GM12875 (cell line): ENCODE measurements at regions not wholly inside any gene's neighbourhood (a gene's known extent, or its start where the extent isn't known, plus 50 kb on each side); places are given as distances from the start of the nearest gene placed in this dataset.

ENCODE experiments used
- H3K4me3 ChIP-seq: one replicate; pipeline ENCODE4 v1.5.1; 2011; ENCODE audit warnings: low read depth, low read length, control low read depth
- TF ChIP-seq, protein P1 (sequence below): IDR thresholded peaks from 2 replicates; pipeline ENCODE4 v1.5.1; 2011; ENCODE audit warnings: low read depth, mild to moderate bottlenecking, control low read depth, inconsistent platforms, low read length, moderate library complexity, borderline replicate concordance; ENCODE audit not compliant: insufficient read depth

DNA sequence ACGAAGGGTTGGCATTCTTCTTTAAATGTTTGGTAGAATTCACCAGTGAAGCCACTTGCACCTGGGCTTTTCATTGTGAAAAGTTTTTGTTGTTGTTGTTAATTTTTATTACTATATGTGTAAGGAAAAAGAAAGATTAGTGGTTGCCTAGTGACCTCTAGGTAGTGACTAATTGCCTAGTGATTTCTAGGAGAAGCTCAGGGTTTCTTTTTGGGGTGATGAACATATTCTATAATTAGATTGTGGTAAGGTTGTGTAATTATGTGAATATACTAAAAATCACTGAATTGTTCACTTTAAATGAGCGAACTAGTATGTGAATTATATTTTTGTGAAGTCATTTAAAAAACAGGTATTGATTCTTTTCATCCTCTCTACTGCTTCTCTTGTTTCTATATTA is 123.8 kb upstream of the TMEM170B start:
- TF ChIP-seq, protein P1, sequence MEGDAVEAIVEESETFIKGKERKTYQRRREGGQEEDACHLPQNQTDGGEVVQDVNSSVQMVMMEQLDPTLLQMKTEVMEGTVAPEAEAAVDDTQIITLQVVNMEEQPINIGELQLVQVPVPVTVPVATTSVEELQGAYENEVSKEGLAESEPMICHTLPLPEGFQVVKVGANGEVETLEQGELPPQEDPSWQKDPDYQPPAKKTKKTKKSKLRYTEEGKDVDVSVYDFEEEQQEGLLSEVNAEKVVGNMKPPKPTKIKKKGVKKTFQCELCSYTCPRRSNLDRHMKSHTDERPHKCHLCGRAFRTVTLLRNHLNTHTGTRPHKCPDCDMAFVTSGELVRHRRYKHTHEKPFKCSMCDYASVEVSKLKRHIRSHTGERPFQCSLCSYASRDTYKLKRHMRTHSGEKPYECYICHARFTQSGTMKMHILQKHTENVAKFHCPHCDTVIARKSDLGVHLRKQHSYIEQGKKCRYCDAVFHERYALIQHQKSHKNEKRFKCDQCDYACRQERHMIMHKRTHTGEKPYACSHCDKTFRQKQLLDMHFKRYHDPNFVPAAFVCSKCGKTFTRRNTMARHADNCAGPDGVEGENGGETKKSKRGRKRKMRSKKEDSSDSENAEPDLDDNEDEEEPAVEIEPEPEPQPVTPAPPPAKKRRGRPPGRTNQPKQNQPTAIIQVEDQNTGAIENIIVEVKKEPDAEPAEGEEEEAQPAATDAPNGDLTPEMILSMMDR = no peak
- H3K4me3 ChIP-seq = no peak overlapping the region

DNA sequence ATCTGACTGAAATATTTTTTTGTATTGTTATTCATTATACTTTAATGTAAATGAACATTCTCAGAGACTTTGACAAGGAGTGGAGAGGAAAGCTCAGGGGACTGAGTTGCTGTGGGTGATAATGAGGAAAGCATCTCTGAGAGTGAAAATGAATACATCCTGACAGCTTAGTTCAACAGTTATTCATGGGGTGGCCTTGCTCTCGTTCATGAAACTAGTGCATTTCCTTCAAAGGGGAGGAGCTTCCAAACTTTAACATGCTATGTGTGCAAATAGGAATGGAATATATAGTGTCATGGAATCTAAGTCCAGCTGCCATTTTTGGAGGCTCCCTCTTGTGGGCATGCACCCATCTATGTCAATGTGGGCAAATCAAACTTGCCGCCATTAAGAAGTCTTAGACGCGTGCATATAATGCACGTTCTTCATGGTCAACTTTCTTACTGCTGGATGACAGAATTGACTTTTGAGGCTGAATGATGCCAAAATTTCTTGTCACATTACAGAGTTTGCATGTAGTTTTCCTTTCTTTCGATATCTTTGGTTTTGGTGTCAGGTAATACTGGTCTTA is 124.3 kb upstream of the TMEM170B start:
- TF ChIP-seq, protein P1 = no peak
- H3K4me3 ChIP-seq = no peak overlapping the region

DNA sequence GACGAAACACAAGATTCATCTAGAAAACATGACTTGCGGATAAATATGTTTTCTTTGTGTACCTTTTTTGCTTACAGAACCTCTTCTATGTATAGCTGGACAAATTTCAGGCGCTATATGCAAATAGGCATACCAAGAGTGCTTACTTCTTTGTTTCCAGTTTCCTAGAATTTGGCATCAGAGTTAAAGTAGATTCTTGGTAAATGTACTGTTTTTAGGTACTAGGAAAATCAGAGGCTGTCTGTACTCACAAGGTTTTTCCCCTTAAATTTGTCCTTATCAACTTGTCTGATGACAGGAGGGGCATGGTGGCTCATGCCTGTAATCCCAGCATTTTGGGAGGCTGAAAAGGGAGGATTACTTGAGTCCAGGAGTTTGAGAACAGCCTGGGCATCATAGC is 124.9 kb upstream of the TMEM170B start:
- no peak overlapping the region for H3K4me3 ChIP-seq

DNA sequence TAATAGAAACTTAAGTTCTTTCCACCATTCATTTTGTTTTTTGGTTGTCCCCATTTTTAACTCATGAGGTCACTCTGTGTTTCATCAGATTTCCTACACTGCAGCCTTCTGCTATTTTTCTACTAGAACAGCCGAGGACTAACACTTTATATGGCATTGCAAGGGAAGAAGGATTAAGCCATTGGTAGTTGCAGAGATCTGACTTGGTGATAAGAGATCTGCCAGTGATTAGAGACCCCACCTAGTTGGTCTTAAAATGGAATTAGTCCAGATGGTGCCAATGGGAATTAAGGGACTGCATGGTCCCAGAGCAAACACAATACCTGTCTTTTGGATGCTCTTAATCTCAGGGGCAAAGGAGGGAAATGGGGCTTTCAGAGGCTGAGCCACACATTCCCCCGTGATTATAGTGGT is 125.5 kb upstream of the TMEM170B start:
- no peak overlapping the region for H3K4me3 ChIP-seq
- TF ChIP-seq, protein P1 = no peak

More for the DNA sequence above, 124.9 kb upstream of the TMEM170B start:
- TF ChIP-seq, protein P1 = no peak

DNA sequence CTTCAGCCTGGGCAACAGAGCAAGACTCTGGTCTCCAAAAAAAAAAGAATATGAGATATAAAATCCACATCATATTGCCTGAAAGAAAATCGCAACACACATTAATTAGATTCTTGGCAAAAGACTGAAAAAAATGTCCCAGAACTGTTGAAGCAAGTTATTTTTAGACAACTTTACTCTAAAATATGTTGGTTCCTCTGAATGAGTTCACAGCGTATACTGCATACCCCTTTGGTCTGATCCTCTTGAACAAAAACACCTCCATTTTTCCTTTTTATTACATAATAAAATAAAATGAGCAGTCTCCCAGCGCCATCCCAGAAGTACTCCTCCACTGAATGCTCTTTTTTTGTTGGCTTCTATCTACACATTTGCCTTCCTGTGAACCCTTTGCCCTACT is 126.0 kb upstream of the TMEM170B start:
- TF ChIP-seq, protein P1 = no peak
- H3K4me3 ChIP-seq = no peak overlapping the region

DNA sequence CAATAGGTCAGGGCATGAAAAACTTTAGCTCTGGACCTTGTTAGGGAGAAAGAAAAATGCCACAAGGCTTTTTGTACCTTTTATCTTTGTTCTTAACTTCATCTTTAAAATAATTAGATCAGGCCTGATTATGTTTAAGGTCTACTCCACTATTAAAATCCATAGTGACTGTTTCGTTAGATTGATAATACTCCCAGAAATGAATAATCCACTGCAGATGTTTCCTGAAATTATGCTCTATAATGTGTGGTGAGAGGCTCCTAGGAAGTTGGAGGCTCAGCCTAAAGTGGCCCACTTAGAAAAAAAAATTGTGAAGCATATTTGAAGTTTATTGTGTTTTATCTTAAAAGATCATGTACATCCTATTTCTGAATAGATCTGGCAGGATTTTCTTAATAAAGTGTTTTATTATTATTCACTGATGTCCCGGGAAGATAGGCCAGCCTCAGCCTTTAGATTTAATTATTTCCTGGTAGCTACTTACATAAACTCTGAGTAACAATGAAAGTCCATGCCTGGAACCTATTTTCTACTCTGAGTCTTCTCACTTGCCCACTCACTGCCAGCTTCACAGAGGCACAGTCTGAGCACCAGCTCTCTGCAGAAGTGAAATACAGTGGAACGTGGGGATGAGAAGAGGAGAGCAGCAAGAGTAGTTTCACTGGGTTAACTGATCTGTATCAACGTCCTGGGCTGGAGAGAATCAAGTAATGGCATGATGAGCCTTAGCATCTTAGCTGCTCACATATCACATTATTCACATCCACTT is 126.8 kb upstream of the TMEM170B start:
- TF ChIP-seq, protein P1 = no peak
- H3K4me3 ChIP-seq = no peak overlapping the region

DNA sequence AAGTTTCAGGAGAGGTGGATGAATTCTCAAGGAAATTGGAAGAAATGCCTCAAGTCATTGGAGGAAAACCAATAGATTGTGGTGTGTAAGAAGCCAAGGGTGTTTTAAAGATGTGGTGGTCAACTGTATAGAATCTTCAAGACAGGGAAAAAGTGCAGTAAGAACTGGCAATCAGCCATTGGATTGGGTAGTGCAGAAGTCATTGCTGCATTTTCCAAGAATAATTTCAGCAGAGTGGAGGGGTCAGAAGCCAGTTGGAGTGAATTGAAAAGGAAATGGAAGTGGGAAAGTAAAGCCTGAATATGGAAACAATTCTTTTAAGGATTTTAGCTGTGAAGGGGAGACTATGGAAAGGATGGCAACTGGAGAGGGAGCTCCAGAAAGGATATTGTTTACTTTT is 128.2 kb upstream of the TMEM170B start:
- H3K4me3 ChIP-seq = no peak overlapping the region
- TF ChIP-seq, protein P1 = no peak
